AG09309 (cell line): ENCODE measurements at regions not wholly inside any gene's neighbourhood (a gene's known extent, or its start where the extent isn't known, plus 50 kb on each side); places are given as distances from the start of the nearest gene placed in this dataset.
"Not testable (repeated sequence)": the region's sequence is repeated elsewhere in the genome, so short reads cannot be mapped to it uniquely, and the experiment has no call there.

ENCODE experiments used
- DNase-seq: peaks from one replicate; pipeline ENCODE4 v3.0.0-alpha.2; 2010; ENCODE audit warnings: low read depth
- H3K4me3 ChIP-seq: 2 replicates; pipeline ENCODE4 v1.5.1; 2011; ENCODE audit warnings: mild to moderate bottlenecking, low read depth, low read length, moderate library complexity; ENCODE audit not compliant: control insufficient read depth
- TF ChIP-seq, protein P1 (sequence below): IDR thresholded peaks from 2 replicates; pipeline ENCODE4 v1.5.1; 2011; ENCODE audit warnings: mild to moderate bottlenecking, low read depth, low read length, inconsistent platforms; ENCODE audit not compliant: insufficient read depth, control insufficient read depth; ENCODE audit errors: missing control alignments

DNA sequence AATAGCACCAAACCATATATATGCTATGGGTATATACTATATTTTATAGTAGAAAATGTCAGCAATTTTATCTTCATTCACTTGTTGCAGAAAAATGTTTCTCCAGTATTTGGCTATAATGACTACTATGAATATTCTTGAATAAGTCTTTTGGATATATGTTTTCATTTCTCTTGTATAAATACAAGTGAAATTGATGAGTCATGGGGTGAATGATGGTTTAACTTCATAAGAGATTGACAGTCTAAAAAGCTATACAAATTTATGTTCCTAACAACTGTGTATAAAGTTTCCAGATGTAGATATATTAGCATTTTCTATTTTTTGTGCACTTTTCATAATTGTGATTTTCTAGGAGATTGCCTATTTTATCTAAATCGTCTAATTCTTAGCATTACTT lies 714.8 kb downstream of the TRHDE start:
- H3K4me3 ChIP-seq, result no peak overlapping the region
- TF ChIP-seq, protein P1, sequence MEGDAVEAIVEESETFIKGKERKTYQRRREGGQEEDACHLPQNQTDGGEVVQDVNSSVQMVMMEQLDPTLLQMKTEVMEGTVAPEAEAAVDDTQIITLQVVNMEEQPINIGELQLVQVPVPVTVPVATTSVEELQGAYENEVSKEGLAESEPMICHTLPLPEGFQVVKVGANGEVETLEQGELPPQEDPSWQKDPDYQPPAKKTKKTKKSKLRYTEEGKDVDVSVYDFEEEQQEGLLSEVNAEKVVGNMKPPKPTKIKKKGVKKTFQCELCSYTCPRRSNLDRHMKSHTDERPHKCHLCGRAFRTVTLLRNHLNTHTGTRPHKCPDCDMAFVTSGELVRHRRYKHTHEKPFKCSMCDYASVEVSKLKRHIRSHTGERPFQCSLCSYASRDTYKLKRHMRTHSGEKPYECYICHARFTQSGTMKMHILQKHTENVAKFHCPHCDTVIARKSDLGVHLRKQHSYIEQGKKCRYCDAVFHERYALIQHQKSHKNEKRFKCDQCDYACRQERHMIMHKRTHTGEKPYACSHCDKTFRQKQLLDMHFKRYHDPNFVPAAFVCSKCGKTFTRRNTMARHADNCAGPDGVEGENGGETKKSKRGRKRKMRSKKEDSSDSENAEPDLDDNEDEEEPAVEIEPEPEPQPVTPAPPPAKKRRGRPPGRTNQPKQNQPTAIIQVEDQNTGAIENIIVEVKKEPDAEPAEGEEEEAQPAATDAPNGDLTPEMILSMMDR, result no peak
- DNase-seq, result no peak

DNA sequence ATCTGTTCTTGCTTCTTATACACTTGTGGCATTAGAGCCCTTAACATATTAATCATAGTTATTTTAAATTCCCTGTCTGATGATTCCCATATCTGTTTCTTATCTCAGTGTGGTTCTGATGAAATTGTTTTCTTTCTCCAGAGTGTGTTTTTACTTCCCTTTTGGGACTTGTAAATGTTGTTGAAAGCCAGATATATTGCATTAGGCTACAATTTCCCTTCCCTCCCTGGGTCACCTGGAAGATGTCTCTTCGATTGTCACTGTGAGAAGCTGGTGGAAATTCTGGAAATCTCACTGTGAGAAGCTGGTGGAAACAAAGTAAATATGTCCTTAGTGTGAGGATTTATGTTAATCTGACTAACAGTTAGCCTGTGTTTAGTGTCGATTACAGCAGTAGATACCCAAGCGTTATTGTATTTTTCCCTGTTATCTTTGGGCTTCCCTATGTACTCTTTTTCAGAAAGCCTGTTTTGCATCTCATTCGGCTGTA lies 717.3 kb downstream of the TRHDE start:
- TF ChIP-seq, protein P1, result no peak
- H3K4me3 ChIP-seq, result no peak overlapping the region
- no peak for DNase-seq

DNA sequence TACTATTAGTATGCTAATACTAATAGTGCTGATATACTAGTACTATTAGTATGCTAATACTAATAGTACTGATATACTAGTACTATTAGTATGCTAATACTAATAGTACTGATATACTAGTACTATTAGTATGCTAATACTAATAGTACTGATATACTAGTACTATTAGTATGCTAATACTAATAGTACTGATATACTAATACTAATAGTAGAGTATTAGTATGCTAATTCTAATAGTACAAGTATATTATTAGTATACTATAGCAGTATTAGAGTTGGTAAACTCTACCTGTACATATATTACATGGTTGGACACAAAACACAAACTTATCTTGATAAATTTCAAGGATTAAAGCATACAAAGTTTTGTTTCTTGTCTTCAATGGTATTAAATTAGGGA lies 722.9 kb downstream of the TRHDE start:
- DNase-seq, H3K4me3 ChIP-seq: not testable (repeated sequence)

DNA sequence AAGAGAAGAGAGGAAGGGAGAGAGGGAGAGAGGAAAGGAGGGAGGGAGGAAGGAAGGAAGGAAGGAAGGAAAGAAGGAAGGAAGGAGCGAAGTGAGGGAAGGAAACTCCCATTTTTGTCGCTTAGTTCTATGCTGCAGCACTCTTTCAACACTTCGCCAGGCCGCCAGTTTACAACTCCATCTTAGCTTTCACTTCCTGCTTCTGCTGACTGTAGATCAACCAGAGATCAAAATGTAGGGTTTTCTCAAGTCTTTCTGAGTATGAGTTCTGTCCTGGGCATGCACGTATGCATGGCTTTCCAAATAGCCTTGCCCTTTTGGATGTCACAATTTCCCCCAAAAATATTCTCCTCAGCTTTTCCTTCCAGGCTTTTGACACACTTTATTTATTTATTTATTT lies 723.4 kb downstream of the TRHDE start:
- TF ChIP-seq, protein P1, result no peak
- DNase-seq, result no peak

DNA sequence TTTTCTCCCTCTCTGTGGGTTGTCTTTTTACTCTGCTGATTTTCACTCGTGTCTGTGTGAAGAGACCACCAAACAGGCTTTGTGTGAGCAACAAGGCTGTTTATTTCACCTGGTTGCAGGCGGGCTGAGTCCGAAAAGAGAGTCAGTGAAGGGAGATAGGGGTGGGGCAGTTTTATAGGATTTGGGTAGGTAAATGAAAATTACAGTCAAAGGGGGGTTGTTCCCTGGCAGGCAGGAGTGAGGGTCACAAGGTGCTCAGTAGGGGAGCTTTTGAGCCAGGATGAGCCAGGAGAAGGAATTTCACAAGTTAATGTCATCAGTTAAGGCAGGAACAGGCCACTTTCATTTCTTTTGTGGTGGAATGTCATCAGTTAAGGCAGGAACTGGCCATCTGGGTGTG lies 729.6 kb downstream of the TRHDE start:
- H3K4me3 ChIP-seq, DNase-seq: not testable (repeated sequence)

More for the DNA sequence above, 723.4 kb downstream of the TRHDE start:
- H3K4me3 ChIP-seq, result no peak overlapping the region

DNA sequence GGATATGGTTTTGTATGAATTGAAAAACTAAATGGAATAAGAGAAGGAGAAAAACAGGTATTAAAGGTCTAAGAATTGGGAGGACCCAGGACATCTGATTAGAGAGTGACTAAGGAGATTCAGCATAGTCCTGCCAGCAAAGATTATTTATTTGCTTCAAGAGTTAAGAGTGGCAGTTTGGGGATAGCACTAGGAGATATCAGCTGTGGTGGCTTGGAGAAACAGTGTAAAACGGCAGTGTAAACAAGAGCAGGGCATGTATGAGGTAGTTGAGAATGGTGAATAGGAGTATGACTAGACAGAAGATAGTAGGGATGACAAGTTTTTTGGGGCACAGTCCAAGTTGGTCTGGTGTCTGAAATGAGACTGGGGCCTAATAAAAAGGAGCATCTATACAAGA lies 730.3 kb downstream of the TRHDE start:
- DNase-seq, H3K4me3 ChIP-seq: not testable (repeated sequence)

DNA sequence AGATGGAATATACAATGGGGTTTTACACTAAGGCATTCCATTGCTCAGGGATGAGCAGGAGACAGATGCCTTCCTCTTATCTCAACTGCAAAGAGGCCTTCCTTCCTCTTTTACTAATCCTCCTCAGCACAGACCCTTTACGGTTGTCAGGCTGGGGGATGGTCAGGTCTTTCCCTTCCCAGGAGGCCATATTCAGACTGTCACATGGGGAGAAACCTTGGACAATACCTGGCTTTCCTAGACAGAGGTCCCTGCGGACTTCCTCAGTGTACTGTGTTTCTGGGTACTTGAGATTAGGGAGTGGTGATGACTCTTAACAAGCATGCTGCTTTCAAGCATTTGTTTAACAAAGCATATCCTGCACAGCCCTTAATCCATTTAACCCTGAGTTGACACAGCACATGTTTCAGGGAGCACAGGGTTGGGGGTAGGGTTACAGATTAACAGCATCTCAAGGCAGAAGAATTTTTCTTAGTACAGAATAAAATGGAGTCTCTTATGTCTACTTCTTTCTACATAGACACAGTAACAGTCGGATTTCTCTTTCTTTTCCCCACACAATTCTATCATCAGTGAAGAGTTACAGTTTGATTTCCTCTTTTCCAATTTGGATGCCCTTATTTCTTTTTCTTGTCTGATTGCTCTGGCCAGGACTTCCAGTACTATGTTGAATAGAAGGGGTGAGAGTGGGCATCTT lies 737.1 kb downstream of the TRHDE start:
- H3K4me3 ChIP-seq, DNase-seq: not testable (repeated sequence)

DNA sequence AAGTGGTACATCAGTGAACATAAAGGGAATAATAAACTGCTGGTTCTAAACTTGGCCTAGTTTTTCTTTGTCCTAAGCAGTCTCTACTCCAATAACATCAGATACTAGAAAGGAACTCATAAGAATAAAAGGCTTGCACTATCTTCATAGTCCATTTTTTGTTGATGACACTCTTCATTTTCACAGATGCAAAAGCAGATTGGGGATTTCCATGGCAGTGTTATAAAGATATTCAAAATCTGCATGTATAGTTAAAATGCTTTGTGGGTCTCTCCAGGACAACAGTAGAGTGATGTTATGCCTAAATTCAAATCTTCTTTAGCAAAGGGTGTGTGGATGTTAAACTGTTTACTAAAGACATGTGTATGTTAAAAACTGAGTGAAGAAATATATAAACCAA lies 745.8 kb downstream of the TRHDE start:
- no peak overlapping the region for H3K4me3 ChIP-seq
- TF ChIP-seq, protein P1, result no peak
- DNase-seq, result no peak

DNA sequence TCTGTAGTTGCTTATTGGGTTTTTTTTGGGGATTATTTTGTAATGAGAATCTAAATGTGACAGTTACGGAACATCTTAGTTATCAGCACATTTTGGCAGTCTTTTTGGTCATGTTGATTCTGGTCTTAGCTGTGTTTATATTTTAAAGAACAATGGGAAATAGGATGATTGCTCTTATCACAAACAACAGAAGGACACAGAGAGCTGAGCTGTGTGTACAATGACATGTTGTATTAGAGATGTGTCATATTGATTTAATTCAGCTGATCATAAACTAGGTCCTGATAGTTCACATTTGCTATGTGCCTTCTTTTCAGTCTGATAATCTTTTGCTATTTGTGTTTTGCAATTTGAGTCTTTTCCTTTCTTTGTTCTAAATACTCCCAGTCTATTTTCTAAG lies 781.7 kb downstream of the TRHDE start:
- H3K4me3 ChIP-seq, result no peak overlapping the region
- no peak for DNase-seq
- TF ChIP-seq, protein P1, result no peak
